ENCODE measurements at regions not wholly inside any gene's neighbourhood (a gene's known extent, or its start where the extent isn't known, plus 50 kb on each side); places are given as distances from the start of the nearest gene placed in this dataset.
"Not testable (repeated sequence)": the region's sequence is repeated elsewhere in the genome, so short reads cannot be mapped to it uniquely, and the experiment has no call there.

GRCh38 chr1:115526900-115527299 lies 114.9 kb upstream of the VANGL1 start:
- Mint-ChIP-seq H3K4me1 (no peaks in the 10 kb centered on the region), H3K36me3 (ENCODE audit: low read depth) (no peaks in the 10 kb centered on the region), H3K4me3 (no peak overlapping the region), H3K27me3 (no peaks in the 10 kb centered on the region), H3K9me3 (no peaks in the 10 kb centered on the region), H3K27ac (no peak overlapping the region)
- no peak for DNase-seq
- intact Hi-C loops (cut with micrococcal nuclease) = no loop called here

- Mint-ChIP-seq H3K36me3 (ENCODE audit: low read depth) (no peaks in the 10 kb centered on the region), H3K27ac (no peak overlapping the region), H3K9me3 (no peaks in the 10 kb centered on the region), H3K4me1 (no peaks in the 10 kb centered on the region), H3K4me3 (no peak overlapping the region), H3K27me3 (peaks cover 7% of the 10 kb centered on the region)
- intact Hi-C loops (cut with micrococcal nuclease) = no loop called here
- DNase-seq = no peak
These were observed 117.5 kb upstream of the VANGL1 start for GRCh38 chr1:115524236-115524635.

GRCh38 chr1:115522386-115522785 lies 119.4 kb upstream of the VANGL1 start:
- peaks cover 11% of the 10 kb centered on the region for H3K27me3 Mint-ChIP-seq
- intact Hi-C loops (cut with micrococcal nuclease) = no loop called here
- H3K36me3 Mint-ChIP-seq (ENCODE audit: low read depth) = no peaks in the 10 kb centered on the region
- DNase-seq = no peak
- no peaks in the 10 kb centered on the region for H3K9me3 Mint-ChIP-seq
- H3K27ac Mint-ChIP-seq = no peak overlapping the region
- no peaks in the 10 kb centered on the region for H3K4me1 Mint-ChIP-seq
- no peak overlapping the region for H3K4me3 Mint-ChIP-seq

- DNase-seq = no peak
- Mint-ChIP-seq H3K27ac (no peak overlapping the region), H3K4me1 (no peaks in the 10 kb centered on the region), H3K9me3 (no peaks in the 10 kb centered on the region), H3K36me3 (ENCODE audit: low read depth) (no peaks in the 10 kb centered on the region), H3K27me3 (peaks cover 9% of the 10 kb centered on the region), H3K4me3 (no peak overlapping the region)
- intact Hi-C loops (cut with micrococcal nuclease) = no loop called here
These were observed 126.5 kb upstream of the VANGL1 start for GRCh38 chr1:115515270-115515669.

GRCh38 chr1:115510226-115510625 lies 131.5 kb upstream of the VANGL1 start:
- H3K27me3 Mint-ChIP-seq; H3K9me3 Mint-ChIP-seq; H3K36me3 Mint-ChIP-seq (ENCODE audit: low read depth); DNase-seq; intact Hi-C loops (cut with micrococcal nuclease); H3K27ac Mint-ChIP-seq; H3K4me3 Mint-ChIP-seq; H3K4me1 Mint-ChIP-seq: not testable (repeated sequence)

GRCh38 chr1:115507901-115508300 lies 133.9 kb upstream of the VANGL1 start:
- H3K4me3 Mint-ChIP-seq = no peak overlapping the region
- H3K27ac Mint-ChIP-seq = no peak overlapping the region
- intact Hi-C loops (cut with micrococcal nuclease) = no loop called here
- no peaks in the 10 kb centered on the region for H3K9me3 Mint-ChIP-seq
- no peak for DNase-seq
- H3K36me3 Mint-ChIP-seq (ENCODE audit: low read depth) = no peaks in the 10 kb centered on the region
- H3K27me3 Mint-ChIP-seq = peaks cover 6% of the 10 kb centered on the region
- H3K4me1 Mint-ChIP-seq = no peaks in the 10 kb centered on the region

- H3K36me3 Mint-ChIP-seq (ENCODE audit: low read depth) = no peaks in the 10 kb centered on the region
- peaks cover 6% of the 10 kb centered on the region for H3K27me3 Mint-ChIP-seq
- no peak for DNase-seq
- H3K27ac Mint-ChIP-seq = no peak overlapping the region
- intact Hi-C loops (cut with micrococcal nuclease) = no loop called here
- H3K9me3 Mint-ChIP-seq = no peaks in the 10 kb centered on the region
- no peaks in the 10 kb centered on the region for H3K4me1 Mint-ChIP-seq
- no peak overlapping the region for H3K4me3 Mint-ChIP-seq
These were observed 134.7 kb upstream of the VANGL1 start for GRCh38 chr1:115506924-115507589.

GRCh38 chr1:115506518-115506917 lies 135.3 kb upstream of the VANGL1 start:
- Mint-ChIP-seq H3K4me3 (no peak overlapping the region), H3K4me1 (no peaks in the 10 kb centered on the region), H3K27ac (no peak overlapping the region)

GRCh38 chr1:115505148-115505571 lies 136.6 kb upstream of the VANGL1 start:
- H3K27ac Mint-ChIP-seq = no peak overlapping the region
- no peak overlapping the region for H3K4me3 Mint-ChIP-seq
- H3K36me3 Mint-ChIP-seq (ENCODE audit: low read depth) = no peaks in the 10 kb centered on the region
- no peak for DNase-seq
- no peaks in the 10 kb centered on the region for H3K4me1 Mint-ChIP-seq
- intact Hi-C loops (cut with micrococcal nuclease) = no loop called here
- H3K9me3 Mint-ChIP-seq = no peaks in the 10 kb centered on the region
- peaks cover 10% of the 10 kb centered on the region for H3K27me3 Mint-ChIP-seq

More at GRCh38 chr1:115506518-115506917, 135.3 kb upstream of the VANGL1 start:
- intact Hi-C loops (cut with micrococcal nuclease) = no loop called here
- Mint-ChIP-seq H3K9me3 (no peaks in the 10 kb centered on the region), H3K27me3 (peaks cover 6% of the 10 kb centered on the region), H3K36me3 (ENCODE audit: low read depth) (no peaks in the 10 kb centered on the region)
- DNase-seq = no peak

- H3K4me1 Mint-ChIP-seq; H3K9me3 Mint-ChIP-seq; DNase-seq; H3K4me3 Mint-ChIP-seq; H3K27ac Mint-ChIP-seq; H3K36me3 Mint-ChIP-seq (ENCODE audit: low read depth); intact Hi-C loops (cut with micrococcal nuclease): not testable (repeated sequence)
- peaks cover 10% of the 10 kb centered on the region for H3K27me3 Mint-ChIP-seq
These were observed 139.6 kb upstream of the VANGL1 start for GRCh38 chr1:115502183-115502582.

- no peak for DNase-seq
- H3K9me3 Mint-ChIP-seq = no peaks in the 10 kb centered on the region
- H3K4me1 Mint-ChIP-seq = no peaks in the 10 kb centered on the region
- no peak overlapping the region for H3K27ac Mint-ChIP-seq
- no peak overlapping the region for H3K4me3 Mint-ChIP-seq
- intact Hi-C loops (cut with micrococcal nuclease) = no loop called here
- H3K27me3 Mint-ChIP-seq = peaks cover 9% of the 10 kb centered on the region
- no peaks in the 10 kb centered on the region for H3K36me3 Mint-ChIP-seq (ENCODE audit: low read depth)
These were observed 140.3 kb upstream of the VANGL1 start for GRCh38 chr1:115501476-115501875.

- no peaks in the 10 kb centered on the region for H3K4me1 Mint-ChIP-seq
- no peak overlapping the region for H3K4me3 Mint-ChIP-seq
- H3K27me3 Mint-ChIP-seq = peaks cover 6% of the 10 kb centered on the region
- intact Hi-C loops (cut with micrococcal nuclease) = no loop called here
- H3K36me3 Mint-ChIP-seq (ENCODE audit: low read depth) = no peaks in the 10 kb centered on the region
- DNase-seq = no peak
- H3K9me3 Mint-ChIP-seq = no peaks in the 10 kb centered on the region
- no peak overlapping the region for H3K27ac Mint-ChIP-seq
These were observed 142.5 kb upstream of the VANGL1 start for GRCh38 chr1:115499253-115499652.

GRCh38 chr1:115496904-115497527 lies 144.8 kb upstream of the VANGL1 start:
- no peaks in the 10 kb centered on the region for H3K4me1 Mint-ChIP-seq
- no peak for DNase-seq
- H3K36me3 Mint-ChIP-seq (ENCODE audit: low read depth) = no peaks in the 10 kb centered on the region
- peaks cover 4% of the 10 kb centered on the region for H3K27me3 Mint-ChIP-seq
- H3K27ac Mint-ChIP-seq = no peak overlapping the region
- no peak overlapping the region for H3K4me3 Mint-ChIP-seq
- intact Hi-C loops (cut with micrococcal nuclease) = no loop called here
- no peaks in the 10 kb centered on the region for H3K9me3 Mint-ChIP-seq

- intact Hi-C loops (cut with micrococcal nuclease) = no loop called here
- no peaks in the 10 kb centered on the region for H3K9me3 Mint-ChIP-seq
- no peak for DNase-seq
- peaks cover 1% of the 10 kb centered on the region for H3K27me3 Mint-ChIP-seq
- no peak overlapping the region for H3K4me3 Mint-ChIP-seq
- no peaks in the 10 kb centered on the region for H3K4me1 Mint-ChIP-seq
- no peak overlapping the region for H3K27ac Mint-ChIP-seq
- H3K36me3 Mint-ChIP-seq (ENCODE audit: low read depth) = no peaks in the 10 kb centered on the region
These were observed 146.1 kb upstream of the VANGL1 start for GRCh38 chr1:115495625-115496024.

- no peak for DNase-seq
- H3K4me1 Mint-ChIP-seq = no peaks in the 10 kb centered on the region
- no peaks in the 10 kb centered on the region for H3K36me3 Mint-ChIP-seq (ENCODE audit: low read depth)
- no peaks in the 10 kb centered on the region for H3K27me3 Mint-ChIP-seq
- intact Hi-C loops (cut with micrococcal nuclease) = no loop called here
- H3K4me3 Mint-ChIP-seq = no peak overlapping the region
- no peak overlapping the region for H3K27ac Mint-ChIP-seq
- H3K9me3 Mint-ChIP-seq = no peaks in the 10 kb centered on the region
These were observed 146.7 kb upstream of the VANGL1 start for GRCh38 chr1:115495111-115495510.
